HT1080 (cell line): ENCODE measurements at regions not wholly inside any gene's neighbourhood (a gene's known extent, or its start where the extent isn't known, plus 50 kb on each side); places are given as distances from the start of the nearest gene placed in this dataset.
A peak's percentile ranks its signal among the peaks of the same experiment; 100 is the strongest.
"Not testable (repeated sequence)": the region's sequence is repeated elsewhere in the genome, so short reads cannot be mapped to it uniquely, and the experiment has no call there.

Experiments used
- DNase-seq: peaks from one replicate; pipeline ENCODE4 v3.0.0-alpha.2; 2015; ENCODE audit warnings: low read depth

DNA sequence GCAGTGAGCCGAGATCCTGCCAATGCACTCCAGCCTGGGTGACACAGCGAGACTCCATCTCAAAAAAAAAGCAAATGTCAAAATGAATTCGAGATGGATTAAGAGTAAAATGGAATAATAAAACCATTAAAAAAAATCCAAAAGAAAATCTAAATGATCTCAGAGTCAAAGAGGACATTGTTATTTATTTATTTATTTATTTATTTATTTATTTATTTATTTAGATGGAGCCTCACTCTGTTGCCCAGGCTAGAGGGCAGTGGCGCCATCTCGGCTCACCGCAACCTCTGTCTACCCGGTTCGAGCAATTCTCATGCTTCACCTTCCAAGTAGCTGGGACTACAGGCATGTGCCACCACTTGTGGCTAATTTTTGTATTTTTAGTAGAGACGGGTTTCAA is 349.2 kb downstream of the ANKRD30A start:
- no peak for DNase-seq

DNA sequence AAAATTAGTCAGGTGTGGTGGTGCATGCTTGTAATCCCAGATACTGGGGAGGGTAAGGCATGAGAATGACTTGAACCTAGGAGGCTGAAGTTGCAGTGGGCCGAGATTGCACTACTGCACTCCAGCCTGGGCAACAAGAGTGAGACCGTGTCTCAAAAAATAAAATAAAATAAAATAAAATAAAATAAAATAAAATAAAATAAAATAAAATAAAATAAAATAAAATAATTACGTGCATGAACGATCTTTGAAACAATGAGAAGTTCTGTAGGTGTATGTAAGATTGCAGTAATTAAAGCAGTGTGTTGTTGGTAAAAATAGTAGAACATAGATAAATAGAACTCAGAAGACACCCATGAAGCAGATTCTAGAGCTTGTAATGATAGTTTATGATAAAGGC is 348.5 kb downstream of the ANKRD30A start:
- DNase-seq = no peak

DNA sequence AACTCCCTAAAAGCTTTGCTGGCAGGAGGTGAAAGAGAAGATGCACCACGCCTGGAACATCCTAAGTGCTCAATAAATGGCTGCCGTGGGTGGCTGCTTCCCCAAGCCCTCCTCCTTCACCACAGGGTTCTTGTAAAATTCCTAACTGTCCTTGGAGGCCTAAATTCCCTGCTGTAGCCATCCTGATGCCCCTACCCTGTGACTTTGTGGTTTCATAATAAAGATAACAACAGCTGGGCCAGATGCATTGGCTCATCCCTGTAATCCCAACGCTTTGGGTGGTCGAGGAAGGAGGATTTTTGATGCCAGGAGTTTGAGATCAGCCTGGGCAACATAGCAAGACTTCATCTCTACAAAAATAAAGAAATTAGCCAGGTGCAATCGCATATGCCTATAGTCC is 341.8 kb downstream of the ANKRD30A start:
- DNase-seq = no peak

DNA sequence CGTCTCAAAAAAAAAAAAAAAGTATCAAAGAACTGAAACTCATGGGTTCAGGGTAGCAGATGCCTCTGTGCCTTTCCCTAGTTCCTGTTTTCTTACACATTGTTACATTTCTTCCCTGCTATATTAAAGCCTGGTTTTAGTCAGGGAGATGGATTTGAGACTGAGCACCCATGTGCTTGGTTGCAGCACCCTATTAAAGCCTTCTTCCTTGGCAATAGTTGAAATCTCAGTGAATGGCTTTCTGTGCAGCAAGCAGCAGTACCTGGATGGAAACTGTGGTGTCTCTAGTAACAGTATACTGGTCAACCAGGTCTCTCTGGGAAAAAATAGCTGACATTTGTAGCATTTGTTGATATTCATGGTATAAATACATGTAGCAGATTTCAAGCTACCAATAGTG is 331.1 kb downstream of the ANKRD30A start:
- DNase-seq = no peak

DNA sequence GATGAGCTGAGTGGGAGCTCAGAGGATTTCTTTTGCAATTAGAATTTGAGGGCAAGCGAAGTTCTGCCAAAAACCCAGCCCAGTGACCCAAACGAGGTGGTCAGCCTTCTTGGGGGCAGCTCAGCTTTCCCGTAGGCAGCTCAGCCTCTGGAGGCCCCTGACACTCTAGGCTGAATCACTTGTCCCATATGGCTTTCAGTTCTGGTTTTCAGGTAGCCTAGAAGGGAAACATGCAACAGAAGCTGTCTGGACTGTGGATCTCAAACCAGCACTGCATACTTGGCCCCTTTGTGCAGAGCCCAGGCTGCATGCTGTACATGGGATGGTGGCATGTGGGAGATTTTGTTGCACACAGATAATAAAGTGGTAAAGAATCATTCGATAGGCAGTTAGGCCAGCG is 322.8 kb downstream of the ANKRD30A start:
- no peak for DNase-seq

DNA sequence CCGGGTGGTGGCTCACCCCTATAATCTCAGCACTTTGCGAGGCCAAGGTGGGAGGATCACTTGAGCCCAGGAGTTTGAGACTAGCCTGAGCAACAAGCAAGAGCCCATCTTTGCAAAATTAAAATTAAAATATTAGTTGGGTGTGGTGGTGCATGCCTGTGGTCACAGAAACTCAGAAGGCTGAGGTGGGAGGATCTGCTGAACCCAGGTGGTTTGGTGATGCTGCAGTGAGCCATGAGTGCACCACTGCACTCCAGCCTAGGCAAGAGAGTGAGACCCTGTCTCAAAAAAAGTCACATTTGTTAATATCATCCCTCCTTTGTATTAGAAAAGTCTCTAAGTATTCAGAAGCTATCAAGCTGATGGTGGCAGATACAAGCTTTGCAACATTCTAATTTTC is 317.5 kb downstream of the ANKRD30A start:
- no peak for DNase-seq

DNA sequence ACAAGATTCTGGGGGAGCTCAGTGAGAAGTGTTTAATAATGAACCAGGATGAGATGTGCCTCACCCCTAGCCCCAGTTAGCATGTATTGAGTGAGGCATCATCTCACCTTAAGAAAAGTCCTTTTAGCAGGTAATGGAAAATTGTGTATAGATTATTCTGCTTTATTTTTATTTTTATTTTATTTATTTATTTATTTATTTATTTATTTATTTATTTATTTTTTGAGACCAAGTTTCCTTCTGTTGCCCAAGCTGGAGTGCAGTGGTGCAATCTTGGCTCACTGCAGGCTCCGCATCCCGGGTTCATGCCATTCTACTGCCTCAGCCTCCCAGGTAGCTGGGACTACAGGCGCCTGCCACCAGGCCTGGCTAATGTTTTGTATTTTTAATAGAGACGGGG is 315.8 kb downstream of the ANKRD30A start:
- DNase-seq = not testable (repeated sequence)

DNA sequence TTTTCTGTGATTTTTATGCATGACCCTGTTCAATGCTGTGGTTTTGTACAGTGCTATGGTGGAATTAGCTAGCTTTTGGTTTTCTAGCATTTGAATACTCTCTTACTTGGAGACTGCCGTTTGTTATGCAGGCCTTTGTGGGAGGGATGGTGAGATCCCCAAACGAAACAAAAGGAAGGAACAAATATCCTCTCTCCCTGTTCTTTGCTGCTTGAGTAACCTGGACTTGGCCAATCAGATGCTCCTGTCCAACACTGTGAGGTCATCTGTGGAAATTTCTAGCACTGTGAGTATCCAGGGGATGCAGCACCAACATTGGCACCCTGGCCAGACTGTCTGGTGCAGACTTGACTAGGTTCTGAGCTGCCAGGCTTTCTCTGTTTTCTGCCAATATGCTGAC is 314.4 kb downstream of the ANKRD30A start:
- DNase-seq = no peak

DNA sequence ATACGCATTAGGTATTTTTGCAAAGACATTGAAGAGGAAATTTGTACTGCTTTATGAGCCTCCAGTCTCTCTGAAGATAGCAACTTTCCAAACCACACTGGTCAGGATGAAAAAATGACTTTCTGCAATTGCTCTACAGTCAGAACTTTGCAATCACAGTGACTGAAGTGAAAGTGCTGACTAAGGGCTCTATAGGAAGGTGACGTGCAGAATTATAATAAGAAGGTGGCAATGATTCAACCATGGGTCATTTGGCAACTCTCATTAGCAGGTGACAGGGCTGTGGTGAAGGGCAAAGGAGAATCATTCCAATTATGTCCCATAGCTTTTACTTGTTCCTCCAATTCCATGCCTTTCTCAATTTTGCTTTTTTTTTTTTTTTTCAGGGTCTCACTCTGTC is 311.0 kb downstream of the ANKRD30A start:
- DNase-seq = no peak

DNA sequence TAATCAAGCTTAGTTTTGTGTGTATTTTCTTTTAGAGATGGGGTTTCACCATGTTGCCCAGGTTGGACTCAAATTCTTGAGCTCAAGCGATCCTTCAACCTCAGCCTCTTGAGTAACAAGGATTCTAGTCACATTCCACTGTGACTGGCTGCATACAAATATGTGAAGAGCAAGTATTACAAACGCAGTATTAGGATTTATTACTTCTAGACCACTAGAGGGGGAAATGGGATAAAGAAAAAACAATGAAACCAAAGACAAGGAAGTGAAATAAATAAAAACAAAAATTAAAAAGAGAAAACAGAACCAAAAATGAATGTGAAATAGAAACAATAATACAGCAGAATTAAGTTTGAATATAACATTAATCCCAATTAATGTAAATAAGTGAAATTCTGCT is 308.7 kb downstream of the ANKRD30A start:
- peak; percentile 15 for DNase-seq
